SH-SY5Y (cell line): ENCODE measurements at regions not wholly inside any gene's neighbourhood (a gene's known extent, or its start where the extent isn't known, plus 50 kb on each side); places are given as distances from the start of the nearest gene placed in this dataset.

ENCODE experiments used
- GATA2 ChIP-seq: IDR thresholded peaks from 2 replicates; pipeline ENCODE4 v1.6.1; 2011; ENCODE audit warnings: mild to moderate bottlenecking, low read depth, low read length
- GATA3 ChIP-seq: IDR thresholded peaks from 2 replicates; pipeline ENCODE4 v1.6.1; 2011; ENCODE audit warnings: low read depth, mild to moderate bottlenecking, low read length, moderate library complexity

- TF ChIP-seq GATA2 (no peak), GATA3 (no peak)
Measured at GRCh38 chr22:25488244-25489020, 76.0 kb upstream of the GRK3 start.

GRCh38 chr22:25489947-25490346, 74.5 kb upstream of the GRK3 start:
- TF ChIP-seq GATA2 (no peak), GATA3 (no peak)

- no peak for TF ChIP-seq GATA2
- TF ChIP-seq GATA3 = no peak
Measured at GRCh38 chr22:25490896-25491295, 73.6 kb upstream of the GRK3 start.

- TF ChIP-seq GATA2 = no peak
- TF ChIP-seq GATA3 = no peak
Measured at GRCh38 chr22:25492162-25492561, 72.3 kb upstream of the GRK3 start.

- TF ChIP-seq GATA3 (peak; percentile 80), GATA2 (peak; percentile 94)
Measured at GRCh38 chr22:25492841-25493734, 71.4 kb upstream of the GRK3 start.

- TF ChIP-seq GATA3 = peak; percentile 10; the same call in 1 of the 2 replicates
- TF ChIP-seq GATA2 = no peak
Measured at GRCh38 chr22:25493794-25494193, 70.7 kb upstream of the GRK3 start.

GRCh38 chr22:25494774-25495173, 69.7 kb upstream of the GRK3 start:
- TF ChIP-seq GATA2 (no peak), GATA3 (no peak)

GRCh38 chr22:25495285-25495684, 69.2 kb upstream of the GRK3 start:
- no peak for TF ChIP-seq GATA3
- TF ChIP-seq GATA2 = no peak

GRCh38 chr22:25496396-25497064, 67.9 kb upstream of the GRK3 start:
- TF ChIP-seq GATA3 = no peak
- TF ChIP-seq GATA2 = no peak

- TF ChIP-seq GATA2 (no peak), GATA3 (no peak)
Measured at GRCh38 chr22:25497181-25497641, 67.3 kb upstream of the GRK3 start.

- no peak for TF ChIP-seq GATA2
- TF ChIP-seq GATA3 = no peak
Measured at GRCh38 chr22:25497716-25498115, 66.8 kb upstream of the GRK3 start.

GRCh38 chr22:25508161-25508560, 56.3 kb upstream of the GRK3 start:
- no peak for TF ChIP-seq GATA3
- TF ChIP-seq GATA2 = no peak

- TF ChIP-seq GATA3 (no peak), GATA2 (no peak)
Measured at GRCh38 chr22:25508761-25509321, 55.6 kb upstream of the GRK3 start.

- TF ChIP-seq GATA3 (no peak), GATA2 (no peak)
Measured at GRCh38 chr22:25509374-25509791, 55.1 kb upstream of the GRK3 start.
